ENCODE measurements at regions not wholly inside any gene's neighbourhood (a gene's known extent, or its start where the extent isn't known, plus 50 kb on each side); places are given as distances from the start of the nearest gene placed in this dataset.

DNA sequence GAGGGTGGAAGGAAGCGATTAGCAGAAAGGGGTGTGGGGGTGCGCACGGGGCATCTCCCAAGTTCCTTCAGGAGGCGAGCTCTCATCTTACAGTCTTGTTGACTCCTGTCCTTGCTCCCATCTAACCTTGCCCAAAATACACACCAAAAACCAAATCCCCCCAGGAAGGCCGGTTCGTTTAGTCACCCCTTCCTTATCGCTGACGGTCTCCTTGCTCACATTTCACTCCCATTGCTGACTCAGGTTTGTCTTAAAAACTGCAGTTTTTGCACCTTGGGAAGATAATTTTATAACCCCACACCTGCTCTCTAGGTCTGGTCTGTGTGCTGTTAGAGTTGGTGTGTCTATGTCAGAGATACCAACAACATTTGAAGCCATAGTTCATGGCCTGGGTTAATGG lies 68.1 kb upstream of the F3 start:
- TF ChIP-seq, protein P1, sequence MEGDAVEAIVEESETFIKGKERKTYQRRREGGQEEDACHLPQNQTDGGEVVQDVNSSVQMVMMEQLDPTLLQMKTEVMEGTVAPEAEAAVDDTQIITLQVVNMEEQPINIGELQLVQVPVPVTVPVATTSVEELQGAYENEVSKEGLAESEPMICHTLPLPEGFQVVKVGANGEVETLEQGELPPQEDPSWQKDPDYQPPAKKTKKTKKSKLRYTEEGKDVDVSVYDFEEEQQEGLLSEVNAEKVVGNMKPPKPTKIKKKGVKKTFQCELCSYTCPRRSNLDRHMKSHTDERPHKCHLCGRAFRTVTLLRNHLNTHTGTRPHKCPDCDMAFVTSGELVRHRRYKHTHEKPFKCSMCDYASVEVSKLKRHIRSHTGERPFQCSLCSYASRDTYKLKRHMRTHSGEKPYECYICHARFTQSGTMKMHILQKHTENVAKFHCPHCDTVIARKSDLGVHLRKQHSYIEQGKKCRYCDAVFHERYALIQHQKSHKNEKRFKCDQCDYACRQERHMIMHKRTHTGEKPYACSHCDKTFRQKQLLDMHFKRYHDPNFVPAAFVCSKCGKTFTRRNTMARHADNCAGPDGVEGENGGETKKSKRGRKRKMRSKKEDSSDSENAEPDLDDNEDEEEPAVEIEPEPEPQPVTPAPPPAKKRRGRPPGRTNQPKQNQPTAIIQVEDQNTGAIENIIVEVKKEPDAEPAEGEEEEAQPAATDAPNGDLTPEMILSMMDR (optimal IDR thresholded peaks at IDR 0.05 in 1 of 3, IDR thresholded peaks at IDR 0.05 in 1 of 3, conservative IDR thresholded peaks at IDR 0.05 in 1 of 3; ENCODE audit: extremely low read depth in 1 of 3, insufficient read depth in 2 of 3, low read length in 3 of 3): no peak
- no peak for TF ChIP-seq EZH2 (IDR thresholded peaks at IDR 0.05; ENCODE audit: low read length)
